ENCODE measurements at regions not wholly inside any gene's neighbourhood (a gene's known extent, or its start where the extent isn't known, plus 50 kb on each side); places are given as distances from the start of the nearest gene placed in this dataset.

DNA sequence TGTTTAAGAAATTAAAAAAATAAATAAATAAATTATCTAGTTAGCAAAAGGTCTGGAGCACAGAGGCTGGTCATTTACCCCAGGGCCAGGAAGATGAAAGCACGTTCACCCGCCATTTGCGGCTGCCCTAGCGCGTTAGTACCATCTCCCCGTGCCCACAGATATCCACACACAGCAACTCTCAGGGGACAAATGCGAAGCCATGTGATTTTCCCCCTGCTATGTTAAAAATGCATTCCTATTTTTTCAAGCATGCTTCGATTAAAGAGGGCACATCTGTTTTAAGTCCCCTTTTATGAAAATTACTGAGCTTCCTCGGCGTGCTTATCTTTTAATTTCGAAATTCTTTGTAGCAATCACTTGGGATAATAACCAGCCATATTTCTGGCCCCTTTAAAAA, 56.9 kb upstream of the PIWIL1 start:
- TF ChIP-seq CTCF (IDR thresholded peaks at IDR 0.05) = no peak
- no peak for TF ChIP-seq POLR2AphosphoS5 (IDR thresholded peaks at IDR 0.05)
- TF ChIP-seq POLR2A (IDR thresholded peaks at IDR 0.05) = no peak
- no peak for TF ChIP-seq EP300 (IDR thresholded peaks at IDR 0.05)
